ENCODE measurements at regions not wholly inside any gene's neighbourhood (a gene's known extent, or its start where the extent isn't known, plus 50 kb on each side); places are given as distances from the start of the nearest gene placed in this dataset.
"Not testable (repeated sequence)": the region's sequence is repeated elsewhere in the genome, so short reads cannot be mapped to it uniquely, and the experiment has no call there.

DNA sequence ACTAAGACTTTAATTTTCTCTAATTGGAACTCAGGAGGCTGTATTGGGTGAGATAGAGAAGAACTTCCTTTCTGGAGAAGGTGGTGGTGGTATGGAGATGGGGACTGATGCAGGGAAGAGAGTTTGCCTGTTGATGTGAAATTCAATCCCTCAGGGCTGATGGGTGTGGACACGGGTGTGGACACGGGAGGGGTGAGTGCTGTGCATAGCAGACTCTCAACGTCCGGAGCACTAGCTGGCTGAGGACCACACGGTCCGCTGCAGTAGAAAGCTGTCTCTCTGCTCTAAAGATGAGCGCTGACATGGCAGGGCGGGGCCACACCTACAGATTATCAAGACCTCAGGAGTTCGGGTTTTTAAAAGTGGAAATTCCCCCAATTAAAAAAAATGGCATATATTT, 148.5 kb upstream of the PITRM1 start:
- H3K4me3 ChIP-seq (ENCODE audit: low read length, poor library complexity, severe bottlenecking): no peak overlapping the region

DNA sequence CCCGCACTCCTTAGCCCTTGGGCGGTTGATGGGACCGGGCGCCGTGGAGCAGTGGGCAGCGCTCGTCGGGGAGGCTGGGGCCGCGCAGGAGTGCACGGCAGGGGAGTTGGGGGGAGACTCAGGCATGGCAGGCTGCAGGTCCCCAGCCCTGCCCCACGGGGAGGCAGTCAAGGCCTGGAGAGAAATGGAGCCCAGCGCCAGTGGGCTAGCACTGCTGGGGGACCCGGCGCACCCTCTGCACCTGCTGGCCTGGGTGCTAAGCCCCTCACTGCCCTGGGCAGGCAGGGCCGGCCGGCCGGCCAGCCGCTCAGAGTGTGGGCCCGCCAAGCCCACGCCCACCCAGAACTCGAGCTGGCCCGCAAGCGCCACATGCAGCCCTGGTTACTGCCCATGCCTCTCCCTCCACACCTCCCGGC, 147.2 kb upstream of the PITRM1 start:
- H3K9me2 ChIP-seq (replicated peaks; ENCODE audit: low read depth, low read length): no peaks in the 10 kb centered on the region
- no peaks in the 10 kb centered on the region for H3K27me3 ChIP-seq (ENCODE audit: insufficient read depth, low read length, poor library complexity, severe bottlenecking)
- H3K4me3 ChIP-seq (ENCODE audit: low read length, poor library complexity, severe bottlenecking): no peak overlapping the region
- H3K9me3 ChIP-seq (ENCODE audit: insufficient read depth, low read depth, low read length): no peaks in the 10 kb centered on the region
- H4K20me1 ChIP-seq (ENCODE audit: insufficient read depth, low read length, poor library complexity, severe bottlenecking): no peaks in the 10 kb centered on the region
- no peak overlapping the region for H3K9ac ChIP-seq (ENCODE audit: low read depth, low read length, poor library complexity, severe bottlenecking)
- no peaks in the 10 kb centered on the region for H3K79me2 ChIP-seq (ENCODE audit: insufficient read depth, low read length)
- H3K4me2 ChIP-seq (ENCODE audit: low read depth, low read length, poor library complexity, severe bottlenecking): no peak overlapping the region
- TF ChIP-seq, protein P1, sequence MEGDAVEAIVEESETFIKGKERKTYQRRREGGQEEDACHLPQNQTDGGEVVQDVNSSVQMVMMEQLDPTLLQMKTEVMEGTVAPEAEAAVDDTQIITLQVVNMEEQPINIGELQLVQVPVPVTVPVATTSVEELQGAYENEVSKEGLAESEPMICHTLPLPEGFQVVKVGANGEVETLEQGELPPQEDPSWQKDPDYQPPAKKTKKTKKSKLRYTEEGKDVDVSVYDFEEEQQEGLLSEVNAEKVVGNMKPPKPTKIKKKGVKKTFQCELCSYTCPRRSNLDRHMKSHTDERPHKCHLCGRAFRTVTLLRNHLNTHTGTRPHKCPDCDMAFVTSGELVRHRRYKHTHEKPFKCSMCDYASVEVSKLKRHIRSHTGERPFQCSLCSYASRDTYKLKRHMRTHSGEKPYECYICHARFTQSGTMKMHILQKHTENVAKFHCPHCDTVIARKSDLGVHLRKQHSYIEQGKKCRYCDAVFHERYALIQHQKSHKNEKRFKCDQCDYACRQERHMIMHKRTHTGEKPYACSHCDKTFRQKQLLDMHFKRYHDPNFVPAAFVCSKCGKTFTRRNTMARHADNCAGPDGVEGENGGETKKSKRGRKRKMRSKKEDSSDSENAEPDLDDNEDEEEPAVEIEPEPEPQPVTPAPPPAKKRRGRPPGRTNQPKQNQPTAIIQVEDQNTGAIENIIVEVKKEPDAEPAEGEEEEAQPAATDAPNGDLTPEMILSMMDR (conservative IDR thresholded peaks at IDR 0.05; ENCODE audit: low read length): no peak
- TF ChIP-seq EZH2phosphoT487 (IDR thresholded peaks at IDR 0.05; ENCODE audit: borderline replicate concordance): no peak
- H2AFZ ChIP-seq (ENCODE audit: low read length): no peak overlapping the region
- H3K4me1 ChIP-seq (ENCODE audit: insufficient read depth, low read length, poor library complexity, severe bottlenecking): no peaks in the 10 kb centered on the region
- H3F3A ChIP-seq (ENCODE audit: low read depth): no peaks in the 10 kb centered on the region
- H3K36me3 ChIP-seq (ENCODE audit: insufficient read depth, low read length): no peaks in the 10 kb centered on the region

More for the DNA sequence above, 148.5 kb upstream of the PITRM1 start:
- Histone ChIP-seq H3K27me3 (ENCODE audit: insufficient read depth, low read length, poor library complexity, severe bottlenecking) (no peaks in the 10 kb centered on the region), H3K9me2 (replicated peaks; ENCODE audit: low read depth, low read length) (no peaks in the 10 kb centered on the region), H4K20me1 (ENCODE audit: insufficient read depth, low read length, poor library complexity, severe bottlenecking) (no peaks in the 10 kb centered on the region), H3K36me3 (ENCODE audit: insufficient read depth, low read length) (no peaks in the 10 kb centered on the region), H3K4me2 (ENCODE audit: low read depth, low read length, poor library complexity, severe bottlenecking) (no peak overlapping the region), H3K9ac (ENCODE audit: low read depth, low read length, poor library complexity, severe bottlenecking) (no peak overlapping the region), H3K79me2 (ENCODE audit: insufficient read depth, low read length) (no peaks in the 10 kb centered on the region), H3K9me3 (ENCODE audit: insufficient read depth, low read depth, low read length) (no peaks in the 10 kb centered on the region), H2AFZ (ENCODE audit: low read length) (no peak overlapping the region), H3F3A (ENCODE audit: low read depth) (no peaks in the 10 kb centered on the region), H3K4me1 (ENCODE audit: insufficient read depth, low read length, poor library complexity, severe bottlenecking) (no peaks in the 10 kb centered on the region)
- TF ChIP-seq EZH2phosphoT487 (IDR thresholded peaks at IDR 0.05; ENCODE audit: borderline replicate concordance): no peak
- TF ChIP-seq, protein P1 (conservative IDR thresholded peaks at IDR 0.05; ENCODE audit: low read length): no peak

DNA sequence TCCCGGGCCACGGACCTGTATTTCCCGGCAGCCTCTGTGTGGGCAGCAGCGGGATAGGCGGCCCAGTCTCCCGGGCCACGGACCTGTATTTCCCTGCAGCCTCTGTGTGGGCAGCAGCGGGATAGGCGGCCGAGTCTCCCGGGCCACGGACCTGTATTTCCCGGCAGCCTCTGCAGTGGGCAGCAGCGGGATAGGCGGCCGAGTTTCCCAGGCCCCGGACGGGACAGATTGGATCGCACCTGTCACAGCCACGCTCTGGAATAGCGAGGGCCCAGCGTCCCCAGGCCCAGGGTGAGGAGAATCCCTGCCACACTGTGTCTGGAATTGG, 145.9 kb upstream of the PITRM1 start:
- H4K20me1 ChIP-seq (ENCODE audit: insufficient read depth, low read length, poor library complexity, severe bottlenecking); H3K27me3 ChIP-seq (ENCODE audit: insufficient read depth, low read length, poor library complexity, severe bottlenecking); H3K79me2 ChIP-seq (ENCODE audit: insufficient read depth, low read length); H3K4me1 ChIP-seq (ENCODE audit: insufficient read depth, low read length, poor library complexity, severe bottlenecking); H3K4me3 ChIP-seq (ENCODE audit: low read length, poor library complexity, severe bottlenecking); H3K9ac ChIP-seq (ENCODE audit: low read depth, low read length, poor library complexity, severe bottlenecking); H3K4me2 ChIP-seq (ENCODE audit: low read depth, low read length, poor library complexity, severe bottlenecking); H3K9me2 ChIP-seq (replicated peaks; ENCODE audit: low read depth, low read length); H3K36me3 ChIP-seq (ENCODE audit: insufficient read depth, low read length); H2AFZ ChIP-seq (ENCODE audit: low read length); H3F3A ChIP-seq (ENCODE audit: low read depth); H3K9me3 ChIP-seq (ENCODE audit: insufficient read depth, low read depth, low read length): not testable (repeated sequence)

DNA sequence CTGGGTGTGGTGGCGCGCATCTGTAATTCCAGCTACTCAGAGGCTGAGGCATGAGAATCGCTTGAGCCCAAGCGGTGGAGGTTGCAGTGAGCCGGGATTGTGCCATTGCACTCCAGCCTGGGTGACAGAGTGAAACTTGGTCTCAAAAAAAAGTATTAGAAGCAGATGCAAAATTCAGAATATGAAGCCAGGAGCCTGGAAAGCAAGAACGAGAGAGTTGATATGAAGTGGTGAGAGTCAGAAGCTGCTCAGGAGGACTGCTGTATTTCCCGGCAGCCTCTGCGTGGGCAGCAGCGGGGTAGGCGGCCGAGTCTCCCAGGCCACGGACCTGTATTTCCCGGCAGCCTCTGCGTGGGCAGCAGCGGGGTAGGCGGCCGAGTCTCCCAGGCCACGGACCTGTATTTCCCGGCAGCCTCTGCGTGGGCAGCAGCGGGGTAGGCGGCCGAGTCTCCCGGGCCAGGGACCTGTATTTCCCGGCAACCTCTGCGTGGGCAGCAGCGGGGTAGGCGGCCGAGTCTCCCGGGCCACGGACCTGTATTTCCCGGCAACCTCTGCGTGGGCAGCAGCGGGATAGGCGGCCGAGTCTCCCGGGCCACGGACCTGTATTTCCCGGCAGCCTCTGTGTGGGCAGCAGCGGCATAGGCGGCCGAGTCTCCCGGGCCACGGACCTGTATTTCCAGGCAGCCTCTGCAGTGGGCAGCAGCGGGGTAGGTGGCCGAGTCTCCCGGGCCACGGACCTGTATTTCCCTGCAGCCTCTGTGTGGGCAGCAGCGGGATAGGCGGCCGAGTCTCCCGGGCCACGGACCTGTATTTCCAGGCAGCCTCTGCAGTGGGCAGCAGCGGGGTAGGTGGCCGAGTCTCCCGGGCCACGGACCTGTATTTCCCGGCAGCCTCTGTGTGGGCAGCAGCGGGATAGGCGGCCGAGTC, 145.2 kb upstream of the PITRM1 start:
- not testable (repeated sequence) for H2AFZ ChIP-seq (ENCODE audit: low read length); H3F3A ChIP-seq (ENCODE audit: low read depth); H3K4me2 ChIP-seq (ENCODE audit: low read depth, low read length, poor library complexity, severe bottlenecking); H3K4me1 ChIP-seq (ENCODE audit: insufficient read depth, low read length, poor library complexity, severe bottlenecking); H3K4me3 ChIP-seq (ENCODE audit: low read length, poor library complexity, severe bottlenecking); H3K9me2 ChIP-seq (replicated peaks; ENCODE audit: low read depth, low read length); H4K20me1 ChIP-seq (ENCODE audit: insufficient read depth, low read length, poor library complexity, severe bottlenecking); H3K36me3 ChIP-seq (ENCODE audit: insufficient read depth, low read length); H3K9me3 ChIP-seq (ENCODE audit: insufficient read depth, low read depth, low read length); H3K27me3 ChIP-seq (ENCODE audit: insufficient read depth, low read length, poor library complexity, severe bottlenecking); H3K9ac ChIP-seq (ENCODE audit: low read depth, low read length, poor library complexity, severe bottlenecking); H3K79me2 ChIP-seq (ENCODE audit: insufficient read depth, low read length)

DNA sequence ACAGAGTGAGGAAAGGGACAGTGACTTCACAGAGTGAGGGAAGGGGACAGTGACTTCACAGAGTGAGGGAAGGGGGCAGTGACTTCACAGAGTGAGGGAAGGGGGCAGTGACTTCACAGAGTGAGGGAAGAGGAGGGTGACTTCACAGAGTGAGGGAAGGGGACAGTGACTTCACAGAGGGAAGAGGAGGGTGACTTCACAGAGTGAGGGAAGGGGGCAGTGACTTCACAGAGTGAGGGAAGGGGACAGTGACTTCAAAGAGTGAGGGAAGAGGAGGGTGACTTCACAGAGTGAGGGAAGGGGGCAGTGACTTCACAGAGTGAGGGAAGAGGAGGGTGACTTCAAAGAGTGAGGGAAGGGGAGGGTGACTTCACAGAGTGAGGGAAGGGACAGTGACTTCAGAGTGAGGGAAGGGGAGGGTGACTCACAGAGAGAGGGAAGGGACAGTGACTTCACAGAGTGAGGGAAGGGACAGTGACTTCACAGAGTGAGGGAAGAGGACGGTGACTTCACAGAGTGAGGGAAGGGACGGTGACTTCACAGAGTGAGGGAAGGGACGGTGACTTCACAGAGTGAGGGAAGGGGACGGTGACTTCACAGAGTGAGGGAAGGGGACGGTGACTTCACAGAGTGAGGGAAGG, 142.0 kb upstream of the PITRM1 start:
- not testable (repeated sequence) for H2AFZ ChIP-seq (ENCODE audit: low read length); H3K9me2 ChIP-seq (replicated peaks; ENCODE audit: low read depth, low read length); H3K4me1 ChIP-seq (ENCODE audit: insufficient read depth, low read length, poor library complexity, severe bottlenecking); H3K36me3 ChIP-seq (ENCODE audit: insufficient read depth, low read length); H3K4me2 ChIP-seq (ENCODE audit: low read depth, low read length, poor library complexity, severe bottlenecking); H3K9ac ChIP-seq (ENCODE audit: low read depth, low read length, poor library complexity, severe bottlenecking); H3K79me2 ChIP-seq (ENCODE audit: insufficient read depth, low read length); H3K9me3 ChIP-seq (ENCODE audit: insufficient read depth, low read depth, low read length); H3K4me3 ChIP-seq (ENCODE audit: low read length, poor library complexity, severe bottlenecking); H3F3A ChIP-seq (ENCODE audit: low read depth); H3K27me3 ChIP-seq (ENCODE audit: insufficient read depth, low read length, poor library complexity, severe bottlenecking); H4K20me1 ChIP-seq (ENCODE audit: insufficient read depth, low read length, poor library complexity, severe bottlenecking)
